HG02678 (cell line): ENCODE measurements at regions not wholly inside any gene's neighbourhood (a gene's known extent, or its start where the extent isn't known, plus 50 kb on each side); places are given as distances from the start of the nearest gene placed in this dataset.

ENCODE experiments used
- ATAC-seq: cut with Tn5 transposase; IDR thresholded peaks from one replicate; pipeline ENCODE4 v1.9.1; 2021; ENCODE audit warnings: mild to moderate bottlenecking, moderate library complexity; ENCODE audit not compliant: unreplicated experiment

DNA sequence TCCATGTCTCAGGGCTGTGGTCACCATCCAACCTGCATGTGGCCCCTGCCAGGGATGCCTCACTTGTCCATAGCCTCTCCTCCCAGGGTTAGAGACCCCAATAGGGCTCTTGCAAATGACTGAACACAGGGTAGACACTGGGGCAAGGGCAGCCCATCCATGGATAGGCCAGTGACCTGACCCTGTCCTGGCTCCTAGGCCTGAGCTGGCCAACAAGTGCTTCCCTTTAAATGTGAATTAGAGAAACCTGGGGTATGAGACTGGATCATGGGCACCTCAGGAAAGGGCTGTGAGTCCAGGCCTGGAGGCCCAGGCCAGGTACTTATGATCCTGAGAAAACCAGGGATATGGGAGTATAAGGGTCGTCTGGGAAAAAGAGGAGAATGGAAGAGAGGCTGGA is 64.5 kb downstream of the COPS8 start:
- no peak for ATAC-seq

DNA sequence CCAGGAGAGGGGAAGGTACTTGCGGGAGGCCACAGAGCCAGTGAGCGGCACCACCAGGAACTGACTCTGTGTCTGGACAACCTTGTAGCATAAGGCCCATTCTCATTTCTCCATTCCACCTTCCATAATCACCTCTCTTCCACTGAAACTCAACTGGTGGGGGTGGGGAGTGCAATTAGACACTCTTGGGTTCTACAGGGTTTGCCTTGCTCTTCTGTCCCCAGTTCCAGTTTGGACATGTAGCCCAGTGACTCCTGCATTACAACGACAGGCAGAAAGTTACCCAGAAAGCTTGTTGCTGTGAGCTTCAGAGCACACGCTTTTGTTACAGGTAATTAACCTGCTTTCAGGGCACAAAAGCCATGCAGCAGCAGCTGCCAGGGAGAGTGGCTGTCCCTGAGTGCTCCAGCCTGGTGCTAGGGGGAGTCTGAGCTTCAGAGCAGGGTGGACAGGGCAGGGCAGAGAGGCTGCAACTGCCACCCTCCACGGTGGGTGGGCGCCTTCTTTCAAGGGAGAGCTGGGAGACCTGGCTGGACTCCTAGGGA is 65.2 kb downstream of the COPS8 start:
- ATAC-seq, result no peak

DNA sequence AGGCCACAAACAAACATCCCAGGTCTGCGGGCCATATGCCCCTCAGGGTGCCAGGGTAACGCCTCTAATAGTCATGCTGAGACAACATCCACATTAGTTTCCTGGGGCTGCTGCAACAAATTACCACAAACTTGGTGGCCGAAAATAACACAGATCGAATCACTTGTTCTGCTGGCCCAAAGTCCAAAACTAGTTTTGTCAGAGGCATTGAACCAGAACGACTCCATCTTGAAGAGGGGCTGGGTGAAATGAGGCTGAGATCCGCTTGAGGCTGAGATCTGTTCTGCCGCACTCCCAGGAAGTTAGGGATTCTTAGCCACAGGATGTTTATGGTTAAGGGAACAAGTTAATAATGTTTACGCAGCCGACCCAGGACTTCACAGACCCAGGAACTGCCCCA is 66.7 kb downstream of the COPS8 start:
- no peak for ATAC-seq

DNA sequence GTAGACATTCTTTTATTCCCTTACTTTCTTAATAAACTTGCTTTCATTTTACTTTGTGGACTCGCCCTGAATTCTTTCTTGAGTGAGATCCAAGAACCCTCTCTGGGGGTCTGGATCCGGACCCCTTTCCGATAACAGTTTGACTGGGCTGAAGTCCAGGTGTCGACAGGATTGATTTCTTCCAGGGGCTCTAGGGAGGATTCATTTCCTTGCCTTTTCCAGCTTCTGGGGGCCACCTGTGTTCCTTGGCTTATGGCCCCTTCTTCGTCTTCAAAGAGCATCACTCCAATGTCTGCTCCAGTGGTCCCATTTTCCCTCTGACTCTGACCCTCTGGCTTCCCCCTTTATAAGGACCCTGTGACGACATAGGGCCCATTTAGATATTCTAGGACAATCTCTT is 67.5 kb downstream of the COPS8 start:
- ATAC-seq, result no peak

DNA sequence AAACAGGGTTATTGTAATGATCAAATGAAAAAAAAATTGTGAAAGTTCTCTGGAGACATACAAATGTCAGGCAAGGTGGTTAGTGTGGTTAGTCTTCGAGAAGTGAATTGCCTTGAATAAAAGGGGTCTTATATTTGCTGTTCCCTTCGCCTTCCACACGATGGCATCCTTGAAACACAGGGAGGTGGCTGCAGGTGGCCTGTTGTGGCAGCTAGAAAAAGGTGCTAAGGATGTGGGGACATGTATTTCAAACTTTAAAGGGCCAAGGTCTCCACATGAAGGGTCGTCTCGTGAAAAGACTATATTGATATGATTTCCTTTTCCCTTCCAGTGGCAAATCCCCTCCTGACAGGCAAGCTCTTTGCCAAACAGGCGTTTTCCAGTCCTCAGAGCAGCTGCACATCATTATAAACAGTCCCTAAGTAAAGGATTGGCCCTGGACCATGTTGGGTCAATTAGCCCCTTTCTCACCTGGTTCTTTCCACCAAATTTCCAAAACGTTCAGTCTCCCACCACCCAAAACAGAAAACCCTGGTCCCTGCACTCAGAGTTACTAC is 68.5 kb downstream of the COPS8 start:
- ATAC-seq, result no peak

DNA sequence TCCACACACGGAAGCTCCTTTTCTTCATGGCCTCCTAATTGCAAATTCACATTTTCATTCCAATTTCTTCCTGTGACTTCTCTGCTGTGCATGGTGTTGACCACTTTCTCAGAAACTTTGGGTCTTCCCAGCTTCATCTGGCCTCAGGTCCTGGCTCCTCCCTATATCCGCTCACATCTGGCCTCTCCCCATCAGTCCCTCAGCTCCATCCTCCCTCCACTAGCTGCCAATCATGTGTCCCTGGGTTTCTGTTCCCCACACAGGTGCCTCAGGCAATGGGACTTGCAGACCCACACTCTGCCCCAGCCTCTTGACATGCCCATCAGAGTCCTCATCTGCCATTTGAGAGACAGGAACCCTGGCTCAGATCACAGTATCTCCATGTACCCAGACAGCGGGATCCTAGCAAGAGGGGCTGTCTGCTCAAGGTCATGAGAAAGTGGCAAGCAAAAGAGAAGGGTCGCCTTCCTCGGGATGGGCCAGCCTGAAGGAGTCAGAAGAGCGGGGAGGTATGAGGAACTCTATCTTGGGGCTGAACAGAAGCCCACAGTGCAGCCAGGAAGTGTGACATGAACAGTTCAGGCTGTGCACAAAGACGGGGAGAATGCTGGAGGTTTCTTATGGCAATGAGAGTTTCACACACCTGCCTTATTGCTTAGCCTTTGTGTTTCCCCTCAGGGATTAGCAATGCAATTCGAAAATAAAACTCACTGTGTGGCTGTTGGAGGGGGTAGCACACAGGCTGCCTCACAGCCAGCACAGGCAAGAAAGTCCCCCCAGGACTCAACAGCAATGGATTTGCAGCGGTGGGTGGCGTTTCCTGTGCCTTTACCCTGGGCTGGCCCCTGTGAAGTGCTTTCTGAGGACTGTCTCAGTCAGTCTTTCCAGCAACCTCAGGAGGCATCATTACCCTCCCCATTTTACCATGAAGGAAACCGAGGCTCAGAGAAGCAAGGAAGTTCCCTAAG is 69.5 kb downstream of the COPS8 start:
- peak; percentile 70 for ATAC-seq

DNA sequence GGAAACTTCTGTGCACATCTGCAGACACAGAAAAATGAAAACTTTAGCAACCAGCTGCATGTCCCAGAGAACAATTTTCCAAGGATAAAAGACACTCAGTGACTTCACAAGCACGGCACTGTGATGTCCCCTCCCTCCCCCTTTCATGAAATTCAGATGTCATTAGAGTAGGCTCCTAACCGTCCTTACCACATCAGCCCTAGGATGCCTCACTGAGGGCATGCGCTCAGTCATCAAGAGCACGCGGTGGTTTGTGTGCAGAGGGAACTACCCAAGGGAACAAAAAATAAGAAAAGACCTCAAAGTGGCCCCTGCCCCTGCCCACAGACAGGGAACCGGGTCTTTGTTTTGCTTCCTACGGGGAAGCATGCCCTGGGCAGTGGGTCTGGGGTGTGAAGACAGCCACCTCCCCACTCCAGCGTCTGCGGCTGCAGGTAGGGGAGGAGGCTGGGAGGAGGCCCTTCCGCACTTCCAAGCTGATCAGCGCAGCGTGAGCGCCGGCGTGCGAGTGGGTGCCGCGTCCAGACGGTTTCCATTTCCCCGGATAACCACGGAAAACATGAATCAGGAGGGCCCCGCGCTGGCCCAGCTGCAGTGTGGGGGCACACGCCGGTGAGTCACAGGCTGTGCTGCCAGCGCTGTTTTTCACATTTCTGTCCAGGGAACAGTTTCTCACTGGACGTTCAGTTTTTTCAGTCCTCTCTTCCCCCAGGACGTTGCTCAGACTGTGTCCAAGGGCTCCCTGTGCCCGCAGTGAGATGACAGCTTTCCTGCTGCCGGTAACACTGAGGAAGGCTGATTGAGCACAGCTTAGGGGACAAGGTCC is 70.6 kb downstream of the COPS8 start:
- ATAC-seq, result no peak

DNA sequence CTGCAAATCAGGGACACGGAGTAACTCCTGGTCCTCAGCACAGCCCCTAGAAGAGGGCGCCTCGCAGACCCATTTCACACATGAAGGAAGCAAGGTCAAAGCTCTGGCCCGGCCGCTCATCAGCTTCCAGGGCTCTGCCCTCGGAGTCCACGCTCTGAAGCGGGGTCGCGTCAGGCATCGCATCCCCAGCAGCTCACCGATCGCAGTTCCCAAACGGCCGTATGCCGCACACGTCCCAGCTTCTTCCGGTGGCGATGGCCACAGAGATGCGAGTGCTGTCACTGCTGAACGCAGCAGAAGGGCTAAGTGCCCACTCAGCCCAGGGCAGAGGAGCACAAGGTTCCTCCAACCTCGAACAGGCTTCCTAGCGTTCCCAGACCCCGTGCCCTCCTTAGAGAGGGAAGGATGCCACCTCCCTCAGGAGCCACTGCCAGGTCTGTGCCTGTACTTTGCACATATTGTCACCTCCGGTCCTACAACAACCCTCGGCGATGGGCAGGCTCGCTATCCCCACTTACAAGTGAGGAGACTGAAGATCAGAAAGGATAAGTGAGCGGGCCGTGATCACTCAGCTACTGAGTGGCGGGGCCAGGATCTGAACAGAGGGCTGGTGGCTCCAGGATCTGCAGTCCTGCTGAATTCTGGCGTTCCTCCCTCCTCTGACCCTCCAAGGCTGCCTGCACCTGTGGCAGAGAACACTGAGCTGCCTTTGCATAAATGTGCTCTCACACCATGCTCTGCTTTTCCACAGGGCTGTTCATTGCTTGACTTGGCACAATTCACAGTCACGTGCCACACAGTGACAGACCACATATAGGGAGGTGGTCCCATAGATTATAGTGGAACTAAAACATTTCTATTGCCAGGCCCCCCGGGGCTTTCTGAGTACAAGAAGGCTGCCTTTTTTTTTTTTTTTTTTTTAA is 71.4 kb downstream of the COPS8 start:
- no peak for ATAC-seq

DNA sequence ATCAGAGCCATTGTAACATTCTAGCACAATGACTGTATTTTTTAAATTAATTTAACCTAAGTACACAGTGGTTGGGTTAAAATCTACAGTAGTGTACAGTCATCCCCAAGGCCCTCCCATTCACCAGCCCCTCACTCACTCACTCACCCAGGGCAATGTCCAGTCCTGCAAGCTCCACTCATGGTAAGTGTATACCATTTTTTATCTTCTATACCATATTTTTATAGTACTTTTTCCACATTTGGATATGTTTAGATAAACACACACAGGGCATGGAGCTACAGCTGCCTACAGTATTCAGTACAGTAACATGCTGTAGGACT is 72.1 kb downstream of the COPS8 start:
- no peak for ATAC-seq

DNA sequence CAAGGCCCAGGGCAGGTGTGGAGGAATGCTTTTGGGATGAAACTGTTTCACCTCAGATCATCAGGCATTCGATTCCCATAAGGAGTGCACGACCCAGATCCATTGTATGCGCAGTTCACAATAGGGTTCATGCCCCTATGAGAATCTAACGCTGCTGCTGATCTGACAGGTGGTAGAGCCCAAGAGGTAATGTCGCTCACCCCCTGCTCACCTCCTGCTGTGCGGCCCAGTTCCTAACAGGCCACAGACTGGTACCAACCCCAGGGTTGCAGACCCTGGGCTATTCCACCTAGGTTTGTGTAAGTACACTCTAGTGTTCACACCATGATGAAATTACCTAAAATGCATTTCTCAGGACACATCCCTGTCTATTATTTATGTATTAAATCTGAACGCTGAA is 72.5 kb downstream of the COPS8 start:
- ATAC-seq, result no peak

DNA sequence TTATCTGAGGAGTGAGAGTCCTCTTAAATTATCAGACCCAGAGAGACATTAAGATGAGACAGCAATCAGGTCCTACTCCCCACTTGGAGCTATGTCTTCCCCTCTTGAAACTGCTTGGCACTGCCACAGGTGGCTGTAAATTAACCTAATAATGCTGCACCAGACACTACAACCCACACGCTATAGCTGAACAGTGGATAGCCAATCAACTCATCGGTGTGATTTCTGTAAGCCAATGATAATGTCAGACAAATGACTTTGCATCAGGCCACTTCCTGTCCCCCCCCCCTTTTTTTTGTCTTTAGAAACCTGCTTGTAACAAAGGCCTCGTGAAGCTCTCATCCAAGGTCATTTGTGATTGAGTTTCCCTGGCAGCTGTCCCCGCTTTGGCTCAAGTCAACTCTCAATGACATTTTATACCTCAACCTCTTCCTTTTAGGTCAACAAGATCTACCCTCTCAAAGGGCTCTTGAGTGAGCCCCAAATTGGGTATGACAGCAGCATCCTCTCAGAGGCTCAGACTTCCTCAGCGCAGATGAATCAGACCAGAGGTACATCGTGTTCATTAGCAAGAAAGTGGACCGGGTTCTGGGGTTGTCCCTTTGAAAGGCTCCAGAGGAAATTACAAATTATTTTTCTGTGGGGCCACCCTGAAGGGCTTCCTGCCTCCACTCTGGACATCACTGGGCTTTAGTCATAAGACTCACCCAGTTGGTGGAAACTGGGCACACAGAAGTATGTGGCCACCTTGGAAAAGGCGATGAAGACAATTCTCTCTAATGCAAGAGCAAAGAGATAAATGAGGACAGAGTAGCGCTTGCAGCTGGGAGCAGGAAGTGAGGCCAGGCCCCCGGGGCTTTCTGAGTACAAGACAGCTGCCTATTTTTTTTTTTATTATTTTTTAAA is 73.6 kb downstream of the COPS8 start:
- no peak for ATAC-seq

DNA sequence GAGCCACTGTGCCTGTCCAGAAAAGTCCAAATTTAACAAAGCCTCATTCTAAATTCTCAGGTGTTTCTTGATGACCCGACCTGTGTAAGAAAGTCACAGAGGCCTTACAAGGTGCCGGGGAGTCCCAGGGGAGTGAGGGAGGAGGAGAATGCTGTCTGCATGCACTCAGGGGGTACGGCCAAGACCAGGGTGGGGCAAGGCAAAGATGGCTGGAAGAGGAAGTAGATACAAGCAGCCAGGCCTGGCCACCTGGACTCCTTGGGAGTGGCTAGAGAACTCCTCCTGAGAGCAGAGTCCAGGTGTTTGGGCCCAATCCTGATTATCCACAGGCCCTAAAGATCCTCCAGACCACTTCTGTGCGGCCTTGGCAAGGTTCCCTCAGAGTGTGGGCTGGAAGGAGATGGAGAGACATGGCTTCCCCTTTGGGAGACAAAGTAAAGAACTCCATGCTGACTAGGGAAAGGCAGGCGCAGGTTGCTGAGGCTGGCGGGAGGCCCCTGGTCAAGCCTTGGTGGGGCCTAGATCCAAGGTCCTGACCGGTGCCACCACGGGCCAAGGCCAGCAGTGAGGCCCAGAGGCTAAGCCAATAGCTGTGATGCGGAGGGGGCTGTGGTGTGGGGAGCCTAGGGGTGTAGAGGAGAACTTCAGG is 74.7 kb downstream of the COPS8 start:
- ATAC-seq, result no peak

DNA sequence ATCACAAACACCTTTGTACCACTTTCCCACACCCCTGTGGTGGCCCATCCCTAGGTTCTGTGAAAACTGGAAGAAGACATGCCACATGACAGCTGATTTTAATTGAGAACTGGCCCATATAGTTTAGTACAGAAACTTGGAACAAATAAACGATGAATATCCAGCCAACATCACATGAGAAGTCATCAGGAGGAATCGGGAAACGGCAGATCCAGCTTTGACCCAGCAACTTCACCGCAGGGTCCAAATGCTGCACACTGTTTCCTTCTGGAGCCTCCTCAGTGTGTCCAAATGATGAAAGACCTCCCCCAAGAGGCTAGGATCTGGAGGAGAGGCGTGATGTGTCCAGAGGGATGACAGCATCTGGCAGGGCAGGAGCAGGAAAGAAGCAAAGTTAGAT is 75.5 kb downstream of the COPS8 start:
- no peak for ATAC-seq

DNA sequence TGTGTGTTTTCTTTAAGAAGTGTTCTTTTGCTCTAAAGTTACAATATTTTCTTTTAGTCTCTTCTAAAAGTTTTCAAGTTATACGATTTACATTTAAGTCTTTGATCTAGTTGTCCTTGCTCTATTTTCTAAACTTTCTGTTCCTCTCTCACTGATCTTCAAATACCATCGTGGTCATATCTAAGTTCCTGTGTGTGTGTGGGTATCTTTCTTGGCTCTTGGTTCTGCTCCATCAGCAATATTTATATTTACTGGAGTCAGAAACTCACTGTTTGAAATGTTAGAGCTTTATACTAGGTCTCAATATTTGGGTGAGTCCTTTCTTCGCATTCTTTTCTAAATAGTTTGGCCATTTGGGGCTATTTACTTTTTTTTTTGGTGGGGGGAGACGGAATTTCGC is 77.3 kb downstream of the COPS8 start:
- no peak for ATAC-seq

DNA sequence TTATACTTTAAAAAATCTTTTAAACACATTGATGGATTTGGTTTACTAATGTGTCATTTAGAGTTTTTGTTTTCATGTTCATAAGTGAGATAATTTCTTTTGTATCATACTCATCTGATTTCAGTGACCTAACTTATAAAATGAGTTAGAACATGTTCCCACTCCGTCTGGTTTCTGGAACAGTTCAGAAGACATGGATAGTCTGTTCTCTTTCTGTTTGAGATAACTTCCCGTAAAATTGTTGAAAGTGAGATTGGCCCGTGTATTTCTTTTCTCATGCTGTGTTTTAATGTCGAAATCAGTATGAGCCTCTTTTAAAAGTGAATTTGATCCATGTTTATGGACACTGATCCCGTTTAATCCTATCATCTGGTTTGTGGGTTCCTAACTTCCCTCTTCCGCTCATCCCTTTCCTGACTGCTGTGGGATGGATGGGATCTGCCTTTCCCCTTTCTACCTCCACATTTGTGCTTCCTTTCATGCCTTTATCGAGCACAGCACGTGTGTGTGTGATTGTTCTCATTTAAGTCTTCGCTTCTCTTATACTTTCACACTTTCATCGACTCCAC is 78.9 kb downstream of the COPS8 start:
- ATAC-seq, result no peak

DNA sequence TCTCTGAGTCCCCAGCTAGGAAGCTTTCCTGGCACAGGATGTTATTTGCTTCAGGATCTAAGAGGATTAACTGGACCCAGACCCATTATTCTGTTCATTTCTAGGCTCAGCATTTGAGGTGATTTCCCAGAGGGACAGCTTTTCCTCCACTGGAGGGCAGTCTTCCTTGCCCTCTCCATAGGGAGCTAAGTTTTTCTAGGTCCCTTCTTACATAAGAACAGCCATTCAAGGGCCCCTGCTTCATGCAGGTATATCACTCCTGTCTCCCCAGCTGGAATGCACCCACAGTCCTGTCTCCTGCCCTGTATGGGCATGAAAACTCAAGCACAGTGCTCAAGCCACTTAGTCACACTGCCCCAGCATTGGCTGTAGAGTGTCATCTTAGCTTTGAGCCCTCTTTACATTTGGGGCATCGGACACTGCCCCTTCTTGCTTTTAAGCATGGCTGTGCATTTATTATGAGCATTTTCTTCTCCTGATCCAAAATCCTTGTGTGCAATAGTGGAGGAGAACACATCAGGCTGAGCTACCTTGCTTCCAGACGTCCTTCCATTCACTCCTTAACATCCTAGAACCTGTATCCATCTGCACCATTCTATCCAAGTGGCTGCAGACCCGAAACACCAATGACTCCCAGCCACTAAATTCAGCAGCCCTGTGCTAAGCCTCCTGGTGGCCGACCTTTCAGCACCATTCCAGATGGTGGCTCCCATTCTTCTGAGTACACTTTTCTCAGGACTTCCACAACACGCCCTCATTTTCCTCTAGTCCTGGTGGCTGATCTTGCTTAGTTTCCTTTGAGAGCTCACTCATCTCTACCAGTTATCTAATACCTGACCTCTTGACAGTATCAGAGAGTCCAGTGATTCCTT is 80.0 kb downstream of the COPS8 start:
- ATAC-seq, result no peak

DNA sequence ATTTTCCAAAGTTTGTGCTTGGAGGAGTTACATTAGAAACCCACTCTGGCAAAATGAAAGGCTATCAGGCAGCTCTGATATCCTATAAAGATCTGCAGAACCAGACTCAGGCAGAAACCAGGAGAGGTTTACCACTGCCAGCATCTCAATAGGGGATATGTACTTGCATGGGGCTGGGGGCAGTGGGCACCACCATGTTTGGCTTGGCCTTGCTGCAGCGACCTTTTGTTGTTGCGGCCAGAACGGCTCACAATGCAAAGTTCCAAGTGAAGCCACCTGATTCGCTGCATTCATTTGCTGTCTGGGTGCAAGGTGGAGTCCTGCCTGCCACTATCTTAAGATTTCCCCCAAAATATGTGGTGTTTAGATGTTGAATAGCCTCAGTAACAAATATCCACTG is 81.3 kb downstream of the COPS8 start:
- ATAC-seq, result no peak

DNA sequence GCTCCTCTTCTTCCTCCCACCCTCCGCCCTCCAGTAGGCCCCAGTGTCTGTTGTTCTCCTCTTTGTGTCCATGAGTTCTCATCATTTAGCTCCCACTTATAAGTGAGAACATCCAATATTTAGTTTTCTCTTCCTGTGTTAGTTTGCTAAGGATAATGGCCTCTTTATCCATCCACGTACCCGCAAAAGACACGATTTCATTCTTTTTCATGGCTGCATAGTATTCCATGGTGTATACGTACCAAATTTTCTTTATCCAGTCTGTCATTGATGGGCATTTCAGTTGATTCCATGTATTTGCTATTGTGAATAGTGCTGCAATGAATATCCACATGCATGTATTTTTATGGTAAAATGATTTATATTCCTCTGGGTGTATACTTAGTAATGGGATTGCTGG is 82.2 kb downstream of the COPS8 start:
- no peak for ATAC-seq
